ENCODE measurements at regions not wholly inside any gene's neighbourhood (a gene's known extent, or its start where the extent isn't known, plus 50 kb on each side); places are given as distances from the start of the nearest gene placed in this dataset.

- TF ChIP-seq, protein P1, sequence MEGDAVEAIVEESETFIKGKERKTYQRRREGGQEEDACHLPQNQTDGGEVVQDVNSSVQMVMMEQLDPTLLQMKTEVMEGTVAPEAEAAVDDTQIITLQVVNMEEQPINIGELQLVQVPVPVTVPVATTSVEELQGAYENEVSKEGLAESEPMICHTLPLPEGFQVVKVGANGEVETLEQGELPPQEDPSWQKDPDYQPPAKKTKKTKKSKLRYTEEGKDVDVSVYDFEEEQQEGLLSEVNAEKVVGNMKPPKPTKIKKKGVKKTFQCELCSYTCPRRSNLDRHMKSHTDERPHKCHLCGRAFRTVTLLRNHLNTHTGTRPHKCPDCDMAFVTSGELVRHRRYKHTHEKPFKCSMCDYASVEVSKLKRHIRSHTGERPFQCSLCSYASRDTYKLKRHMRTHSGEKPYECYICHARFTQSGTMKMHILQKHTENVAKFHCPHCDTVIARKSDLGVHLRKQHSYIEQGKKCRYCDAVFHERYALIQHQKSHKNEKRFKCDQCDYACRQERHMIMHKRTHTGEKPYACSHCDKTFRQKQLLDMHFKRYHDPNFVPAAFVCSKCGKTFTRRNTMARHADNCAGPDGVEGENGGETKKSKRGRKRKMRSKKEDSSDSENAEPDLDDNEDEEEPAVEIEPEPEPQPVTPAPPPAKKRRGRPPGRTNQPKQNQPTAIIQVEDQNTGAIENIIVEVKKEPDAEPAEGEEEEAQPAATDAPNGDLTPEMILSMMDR (IDR thresholded peaks at IDR 0.05), result peak; percentile 40
- no peak for TF ChIP-seq EZH2 (IDR thresholded peaks at IDR 0.05; ENCODE audit: borderline replicate concordance, insufficient read depth, low read depth, low read length, poor library complexity, severe bottlenecking)
Measured at GRCh38 chr20:51318058-51318949, 224.2 kb downstream of the NFATC2 start.
